ENCODE measurements at regions not wholly inside any gene's neighbourhood (a gene's known extent, or its start where the extent isn't known, plus 50 kb on each side); places are given as distances from the start of the nearest gene placed in this dataset.
A peak's percentile ranks its signal among the peaks of the same experiment; 100 is the strongest.

GRCh38 chr15:62482785-62483429, 317.8 kb upstream of the C2CD4B start:
- peaks cover 3% of the 10 kb centered on the region for H3K27me3 Mint-ChIP-seq (ENCODE audit: unreplicated experiment)
- no peak for TF ChIP-seq CTCF (IDR thresholded peaks at IDR 0.05; ENCODE audit: partially characterized antibody, unreplicated experiment)

GRCh38 chr15:62483814-62484213, 318.7 kb upstream of the C2CD4B start:
- Mint-ChIP-seq H3K9me3 (ENCODE audit: unreplicated experiment) (peaks cover 2% of the 10 kb centered on the region), H3K27ac (ENCODE audit: unreplicated experiment) (no peak overlapping the region), H3K4me1 (ENCODE audit: low read depth, unreplicated experiment) (peaks cover 15% of the 10 kb centered on the region), H3K36me3 (ENCODE audit: unreplicated experiment) (peaks cover 8% of the 10 kb centered on the region), H3K27me3 (ENCODE audit: unreplicated experiment) (peaks cover 3% of the 10 kb centered on the region), H3K4me3 (ENCODE audit: unreplicated experiment) (no peak overlapping the region)
- no peak for TF ChIP-seq CTCF (IDR thresholded peaks at IDR 0.05; ENCODE audit: partially characterized antibody, unreplicated experiment)
- no peak for DNase-seq

More at GRCh38 chr15:62482785-62483429, 317.8 kb upstream of the C2CD4B start:
- Mint-ChIP-seq H3K36me3 (ENCODE audit: unreplicated experiment) (peaks cover 8% of the 10 kb centered on the region), H3K27ac (ENCODE audit: unreplicated experiment) (peak overlapping the region; percentile 28), H3K4me1 (ENCODE audit: low read depth, unreplicated experiment) (peaks cover 19% of the 10 kb centered on the region), H3K9me3 (ENCODE audit: unreplicated experiment) (peaks cover 2% of the 10 kb centered on the region), H3K4me3 (ENCODE audit: unreplicated experiment) (no peak overlapping the region)
- peak; percentile 27 for DNase-seq

GRCh38 chr15:62485170-62485720, 320.2 kb upstream of the C2CD4B start:
- no peak overlapping the region for H3K27ac Mint-ChIP-seq (ENCODE audit: unreplicated experiment)
- H3K27me3 Mint-ChIP-seq (ENCODE audit: unreplicated experiment), result peaks cover 3% of the 10 kb centered on the region
- TF ChIP-seq CTCF (IDR thresholded peaks at IDR 0.05; ENCODE audit: partially characterized antibody, unreplicated experiment), result no peak
- peaks cover 8% of the 10 kb centered on the region for H3K36me3 Mint-ChIP-seq (ENCODE audit: unreplicated experiment)
- H3K4me1 Mint-ChIP-seq (ENCODE audit: low read depth, unreplicated experiment), result peaks cover 15% of the 10 kb centered on the region
- no peaks in the 10 kb centered on the region for H3K9me3 Mint-ChIP-seq (ENCODE audit: unreplicated experiment)
- H3K4me3 Mint-ChIP-seq (ENCODE audit: unreplicated experiment), result no peak overlapping the region
- DNase-seq, result no peak

GRCh38 chr15:62486041-62486440, 321.0 kb upstream of the C2CD4B start:
- Mint-ChIP-seq H3K27me3 (ENCODE audit: unreplicated experiment) (peaks cover 3% of the 10 kb centered on the region), H3K4me1 (ENCODE audit: low read depth, unreplicated experiment) (peaks cover 15% of the 10 kb centered on the region), H3K9me3 (ENCODE audit: unreplicated experiment) (no peaks in the 10 kb centered on the region), H3K4me3 (ENCODE audit: unreplicated experiment) (no peak overlapping the region), H3K36me3 (ENCODE audit: unreplicated experiment) (peaks cover 8% of the 10 kb centered on the region), H3K27ac (ENCODE audit: unreplicated experiment) (no peak overlapping the region)
- TF ChIP-seq CTCF (IDR thresholded peaks at IDR 0.05; ENCODE audit: partially characterized antibody, unreplicated experiment), result no peak
- no peak for DNase-seq

DNA sequence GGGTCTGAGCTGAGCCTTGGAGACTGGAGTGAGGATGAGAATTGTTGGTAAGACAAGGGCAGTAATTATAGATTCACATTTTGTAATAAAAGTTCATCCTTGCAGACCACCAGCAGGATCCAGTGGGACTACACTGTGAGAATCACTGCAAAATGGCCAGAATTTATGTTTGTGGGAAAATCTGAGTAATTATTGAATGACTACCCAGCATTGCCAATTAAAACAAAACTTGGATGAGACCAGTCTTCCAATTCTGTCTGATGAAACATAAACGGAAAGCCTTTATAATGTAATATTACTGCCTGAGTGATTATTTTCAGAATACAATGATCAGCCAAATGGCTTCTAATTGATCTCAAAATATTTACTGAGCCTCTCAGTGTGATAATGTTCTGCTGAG, 323.3 kb upstream of the C2CD4B start:
- peaks cover 7% of the 10 kb centered on the region for H3K9me3 Mint-ChIP-seq (ENCODE audit: unreplicated experiment)
- TF ChIP-seq CTCF (IDR thresholded peaks at IDR 0.05; ENCODE audit: partially characterized antibody, unreplicated experiment), result no peak
- no peak overlapping the region for H3K4me3 Mint-ChIP-seq (ENCODE audit: unreplicated experiment)
- H3K27me3 Mint-ChIP-seq (ENCODE audit: unreplicated experiment), result peaks cover 7% of the 10 kb centered on the region
- DNase-seq, result no peak
- peaks cover 22% of the 10 kb centered on the region for H3K4me1 Mint-ChIP-seq (ENCODE audit: low read depth, unreplicated experiment)
- H3K36me3 Mint-ChIP-seq (ENCODE audit: unreplicated experiment), result peaks cover 5% of the 10 kb centered on the region
- H3K27ac Mint-ChIP-seq (ENCODE audit: unreplicated experiment), result no peak overlapping the region

Data from glutamatergic neuron (in vitro differentiated cells).